ENCODE measurements at regions not wholly inside any gene's neighbourhood (a gene's known extent, or its start where the extent isn't known, plus 50 kb on each side); places are given as distances from the start of the nearest gene placed in this dataset.

DNA sequence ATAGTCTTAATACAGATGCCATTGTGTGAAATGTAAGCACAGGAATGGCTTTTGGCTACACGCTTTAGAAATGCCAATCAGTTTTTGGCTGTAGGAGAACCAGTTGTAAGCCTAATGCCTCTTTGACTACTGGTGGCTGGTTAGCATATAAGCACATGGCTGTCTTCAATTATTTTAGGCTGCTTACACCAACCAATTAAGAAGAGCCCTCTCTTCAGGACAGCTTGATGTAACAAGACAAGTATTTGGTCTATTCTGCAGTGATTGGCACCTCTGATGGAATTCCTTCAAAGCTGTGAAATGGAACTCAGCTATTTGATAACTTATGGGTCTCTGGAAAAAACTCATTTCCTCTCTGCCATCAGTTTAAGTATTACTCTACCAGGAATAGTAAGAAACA lies 680.1 kb upstream of the FSHR start:
- H3K4me3 Mint-ChIP-seq = no peak overlapping the region

DNA sequence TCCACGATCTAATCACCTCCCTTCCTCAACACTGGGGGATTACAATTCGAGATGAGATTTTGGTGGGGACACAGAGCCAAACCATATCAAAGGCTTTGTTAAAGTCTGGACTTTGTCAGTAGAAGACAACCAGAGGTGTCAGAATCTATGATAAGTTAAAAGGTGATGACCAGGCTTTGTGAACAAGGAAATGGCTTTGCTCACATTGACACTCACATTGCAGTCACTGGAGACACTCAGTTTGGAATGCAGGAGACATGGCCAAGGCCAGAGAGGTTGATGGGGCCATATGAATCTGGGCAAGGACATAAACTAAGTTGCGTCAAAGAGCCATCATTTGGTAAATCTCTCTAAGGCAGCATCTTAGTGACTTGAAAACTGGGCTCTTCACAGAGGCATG lies 678.2 kb upstream of the FSHR start:
- intact Hi-C loops (cut with micrococcal nuclease) = no loop called here
- no peaks in the 10 kb centered on the region for H3K4me1 Mint-ChIP-seq
- no peaks in the 10 kb centered on the region for H3K27me3 Mint-ChIP-seq
- no peak for DNase-seq
- H3K4me3 Mint-ChIP-seq = no peak overlapping the region
- no peak overlapping the region for H3K27ac Mint-ChIP-seq
- H3K36me3 Mint-ChIP-seq (ENCODE audit: low read depth) = no peaks in the 10 kb centered on the region
- no peaks in the 10 kb centered on the region for H3K9me3 Mint-ChIP-seq

More for the DNA sequence above, 680.1 kb upstream of the FSHR start:
- Mint-ChIP-seq H3K9me3 (no peaks in the 10 kb centered on the region), H3K27ac (no peak overlapping the region), H3K36me3 (ENCODE audit: low read depth) (no peaks in the 10 kb centered on the region), H3K4me1 (no peaks in the 10 kb centered on the region), H3K27me3 (no peaks in the 10 kb centered on the region)
- intact Hi-C loops (cut with micrococcal nuclease) = no loop called here
- DNase-seq = no peak

DNA sequence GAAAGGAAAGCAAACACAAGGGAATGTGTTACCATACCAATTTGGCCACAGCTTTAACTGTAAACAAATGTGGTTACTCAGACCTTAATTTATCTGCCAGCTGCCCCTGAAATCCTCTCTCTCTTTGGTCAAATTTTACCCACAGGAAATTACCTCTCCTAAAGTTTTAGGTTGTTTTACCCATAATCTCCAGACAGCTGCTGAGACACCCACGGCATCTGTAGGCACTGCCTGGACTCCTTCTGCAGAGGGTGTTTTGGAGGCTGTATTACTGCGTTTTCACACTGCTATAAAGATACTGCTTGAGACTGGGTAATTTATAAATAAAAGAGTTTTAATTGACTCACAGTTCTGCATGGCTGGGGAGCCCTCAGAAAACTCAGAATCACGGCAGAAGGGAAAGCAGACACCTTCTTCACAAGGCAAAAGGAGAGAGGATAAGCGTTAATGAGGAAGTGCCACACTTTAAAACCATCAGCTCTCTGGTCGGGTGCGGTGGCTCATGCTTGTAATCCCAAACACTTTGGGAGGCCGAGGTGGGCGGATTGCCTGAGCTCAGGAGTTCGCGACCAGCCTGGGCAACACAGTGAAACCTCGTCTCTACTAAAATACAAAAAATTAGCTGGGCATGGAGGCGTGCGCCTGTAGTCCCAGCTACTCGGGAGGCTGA lies 677.5 kb upstream of the FSHR start:
- Mint-ChIP-seq H3K9me3 (no peaks in the 10 kb centered on the region), H3K4me1 (no peaks in the 10 kb centered on the region), H3K27me3 (no peaks in the 10 kb centered on the region), H3K4me3 (no peak overlapping the region), H3K36me3 (ENCODE audit: low read depth) (no peaks in the 10 kb centered on the region), H3K27ac (no peak overlapping the region)
- DNase-seq = no peak
- intact Hi-C loops (cut with micrococcal nuclease) = no loop called here

DNA sequence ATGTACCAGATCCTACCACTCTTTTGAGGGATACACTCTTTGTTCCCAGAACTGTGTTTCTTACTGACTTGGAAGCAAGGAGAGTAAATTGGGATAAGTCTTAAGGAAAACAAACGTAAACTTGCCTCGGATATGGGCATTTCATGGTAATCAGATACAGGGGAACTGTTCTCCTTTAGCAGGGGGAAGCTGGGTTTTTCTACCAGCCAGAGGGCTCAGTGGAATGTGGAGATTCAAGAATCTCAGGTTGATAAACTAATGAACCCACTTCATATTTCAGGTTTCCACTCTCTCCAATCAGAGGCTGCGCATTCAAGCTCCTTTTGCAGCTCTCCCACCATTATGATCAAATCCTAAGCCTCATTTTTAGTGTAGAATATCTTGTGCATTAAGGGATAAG lies 676.5 kb upstream of the FSHR start:
- Mint-ChIP-seq H3K27me3 (no peaks in the 10 kb centered on the region), H3K4me3 (no peak overlapping the region), H3K9me3 (no peaks in the 10 kb centered on the region), H3K4me1 (no peaks in the 10 kb centered on the region), H3K36me3 (ENCODE audit: low read depth) (no peaks in the 10 kb centered on the region), H3K27ac (no peak overlapping the region)
- DNase-seq = no peak
- intact Hi-C loops (cut with micrococcal nuclease) = no loop called here

DNA sequence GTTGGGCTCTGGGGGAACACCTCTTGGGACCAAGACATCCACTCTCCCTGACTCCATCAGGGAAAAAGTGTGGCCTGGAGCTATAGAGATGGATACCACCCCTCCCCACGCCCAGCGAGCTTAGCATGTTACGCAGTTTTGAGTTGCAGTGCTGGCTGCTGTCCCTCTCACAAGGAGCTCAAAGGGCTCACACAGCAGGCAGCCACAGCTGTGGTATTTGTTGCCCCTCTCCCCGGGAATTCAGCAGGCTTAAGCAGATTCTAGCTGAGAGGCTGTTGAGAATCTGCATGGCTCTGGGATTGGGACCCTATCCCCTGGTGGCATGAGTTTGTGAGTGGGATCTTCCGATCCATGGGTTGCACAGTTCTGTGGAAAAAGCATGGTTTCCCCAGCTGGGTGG lies 673.1 kb upstream of the FSHR start:
- H3K27ac Mint-ChIP-seq = no peak overlapping the region
- intact Hi-C loops (cut with micrococcal nuclease) = no loop called here
- peaks cover 13% of the 10 kb centered on the region for H3K9me3 Mint-ChIP-seq
- no peak for DNase-seq
- no peaks in the 10 kb centered on the region for H3K27me3 Mint-ChIP-seq
- no peak overlapping the region for H3K4me3 Mint-ChIP-seq
- no peaks in the 10 kb centered on the region for H3K4me1 Mint-ChIP-seq
- no peaks in the 10 kb centered on the region for H3K36me3 Mint-ChIP-seq (ENCODE audit: low read depth)

DNA sequence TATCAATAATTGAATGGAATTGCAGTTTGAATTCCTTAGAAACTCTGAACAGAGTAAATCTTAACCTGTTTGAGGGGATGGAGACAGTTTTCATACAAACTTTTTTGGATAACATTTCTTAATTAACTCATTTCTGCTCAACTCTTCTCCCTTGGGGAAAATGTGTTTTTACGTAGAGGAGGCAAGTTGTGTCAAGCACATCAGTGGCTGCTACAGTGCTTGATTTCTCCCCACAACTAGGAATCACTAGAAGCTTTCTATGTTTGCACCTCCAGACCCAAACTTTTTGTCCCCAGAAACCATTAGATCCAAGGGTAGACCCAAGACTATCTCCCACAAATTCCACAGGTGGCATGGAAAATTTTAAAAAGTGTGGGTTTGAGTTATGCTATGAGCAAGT lies 658.9 kb upstream of the FSHR start:
- H3K4me3 Mint-ChIP-seq = no peak overlapping the region
- no peaks in the 10 kb centered on the region for H3K36me3 Mint-ChIP-seq (ENCODE audit: low read depth)
- no peaks in the 10 kb centered on the region for H3K4me1 Mint-ChIP-seq
- DNase-seq = no peak
- no peak overlapping the region for H3K27ac Mint-ChIP-seq
- intact Hi-C loops (cut with micrococcal nuclease) = no loop called here
- H3K9me3 Mint-ChIP-seq = no peaks in the 10 kb centered on the region
- no peaks in the 10 kb centered on the region for H3K27me3 Mint-ChIP-seq

DNA sequence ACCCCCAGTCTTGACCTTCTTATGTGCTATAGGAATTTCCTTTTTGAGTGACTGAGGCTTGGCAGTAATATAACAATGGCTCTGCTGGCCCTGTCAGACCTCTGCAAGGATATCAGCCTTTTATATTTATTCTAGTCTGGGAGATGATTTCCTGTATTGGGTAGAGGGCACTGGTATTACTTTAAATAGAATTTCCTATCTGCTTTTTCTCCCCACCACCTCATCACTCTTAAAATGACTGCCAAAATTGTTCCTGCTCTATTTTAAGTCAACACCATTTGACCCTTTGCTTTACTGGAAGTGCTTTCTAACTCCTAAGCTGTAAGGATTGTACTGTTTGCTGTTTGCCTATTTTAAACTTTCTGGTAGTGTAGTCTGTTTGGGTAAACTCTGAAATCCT lies 658.4 kb upstream of the FSHR start:
- H3K4me1 Mint-ChIP-seq = no peaks in the 10 kb centered on the region
- no peaks in the 10 kb centered on the region for H3K9me3 Mint-ChIP-seq
- no peak overlapping the region for H3K27ac Mint-ChIP-seq
- no peak for DNase-seq
- intact Hi-C loops (cut with micrococcal nuclease) = no loop called here
- no peaks in the 10 kb centered on the region for H3K27me3 Mint-ChIP-seq
- no peaks in the 10 kb centered on the region for H3K36me3 Mint-ChIP-seq (ENCODE audit: low read depth)
- no peak overlapping the region for H3K4me3 Mint-ChIP-seq

DNA sequence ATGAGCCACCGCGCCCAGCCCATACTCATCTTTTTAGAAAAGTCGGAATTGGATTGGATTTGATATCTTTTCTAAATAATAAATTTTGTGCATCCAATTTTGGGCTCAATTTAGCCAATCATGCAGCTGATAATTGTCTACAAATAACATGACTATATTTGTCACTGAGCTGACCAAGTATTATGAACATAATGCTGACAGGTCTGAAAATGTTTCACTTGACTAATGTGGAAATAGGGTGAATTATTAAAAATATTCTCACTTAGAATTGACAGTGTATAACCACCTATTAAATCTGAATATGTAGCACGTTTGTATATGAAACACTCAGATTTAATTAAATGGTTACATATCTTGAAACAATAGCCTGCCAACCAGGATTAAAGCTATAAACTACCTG lies 657.2 kb upstream of the FSHR start:
- H3K4me3 Mint-ChIP-seq = no peak overlapping the region
- no peak for DNase-seq
- no peaks in the 10 kb centered on the region for H3K9me3 Mint-ChIP-seq
- H3K27me3 Mint-ChIP-seq = no peaks in the 10 kb centered on the region
- intact Hi-C loops (cut with micrococcal nuclease) = no loop called here
- H3K4me1 Mint-ChIP-seq = no peaks in the 10 kb centered on the region
- H3K36me3 Mint-ChIP-seq (ENCODE audit: low read depth) = no peaks in the 10 kb centered on the region
- H3K27ac Mint-ChIP-seq = no peak overlapping the region

DNA sequence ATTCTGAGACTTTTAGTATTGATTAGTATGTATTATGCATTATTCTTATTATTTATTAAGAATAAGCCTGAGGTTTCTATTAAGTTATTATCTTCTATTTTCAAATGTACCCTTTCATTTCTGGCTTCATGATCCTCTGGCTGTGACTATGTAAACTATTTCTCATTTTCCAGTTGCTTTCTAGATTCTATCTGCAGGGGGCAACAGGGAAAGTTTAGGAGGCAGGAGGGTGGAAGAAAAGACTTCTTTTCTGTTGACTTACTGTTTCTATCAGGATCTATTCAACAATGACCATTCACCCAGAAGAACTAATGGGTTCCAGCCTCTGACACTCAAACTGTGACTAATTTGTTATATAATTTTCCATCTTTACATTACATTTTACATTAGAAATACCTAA lies 653.4 kb upstream of the FSHR start:
- H3K36me3 Mint-ChIP-seq (ENCODE audit: low read depth) = no peaks in the 10 kb centered on the region
- H3K27ac Mint-ChIP-seq = no peak overlapping the region
- DNase-seq = no peak
- H3K4me1 Mint-ChIP-seq = no peaks in the 10 kb centered on the region
- peaks cover 3% of the 10 kb centered on the region for H3K9me3 Mint-ChIP-seq
- no peak overlapping the region for H3K4me3 Mint-ChIP-seq
- intact Hi-C loops (cut with micrococcal nuclease) = no loop called here
- no peaks in the 10 kb centered on the region for H3K27me3 Mint-ChIP-seq

DNA sequence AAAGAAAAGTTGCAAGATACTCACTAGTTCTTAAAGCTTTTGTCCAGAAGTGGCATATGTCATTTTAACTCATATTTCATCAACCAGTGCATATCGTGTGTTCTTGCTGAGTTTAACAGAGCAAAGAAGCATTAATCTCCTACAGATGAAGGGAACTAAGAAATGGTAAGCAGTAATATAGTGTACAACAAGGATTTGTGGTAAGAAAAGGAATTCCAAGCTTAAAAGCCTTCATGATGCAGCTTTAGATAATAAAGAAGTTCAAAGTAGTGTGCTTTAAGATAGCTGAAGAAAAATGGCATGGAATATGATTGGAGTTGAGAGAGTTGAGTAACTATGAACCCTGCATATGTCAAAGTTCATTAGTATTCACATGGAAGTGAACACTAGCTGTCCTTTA lies 649.8 kb upstream of the FSHR start:
- Mint-ChIP-seq H3K9me3 (peaks cover 3% of the 10 kb centered on the region), H3K4me3 (no peak overlapping the region), H3K27ac (no peak overlapping the region), H3K4me1 (no peaks in the 10 kb centered on the region), H3K27me3 (no peaks in the 10 kb centered on the region), H3K36me3 (ENCODE audit: low read depth) (no peaks in the 10 kb centered on the region)
- no peak for DNase-seq
- intact Hi-C loops (cut with micrococcal nuclease) = no loop called here

DNA sequence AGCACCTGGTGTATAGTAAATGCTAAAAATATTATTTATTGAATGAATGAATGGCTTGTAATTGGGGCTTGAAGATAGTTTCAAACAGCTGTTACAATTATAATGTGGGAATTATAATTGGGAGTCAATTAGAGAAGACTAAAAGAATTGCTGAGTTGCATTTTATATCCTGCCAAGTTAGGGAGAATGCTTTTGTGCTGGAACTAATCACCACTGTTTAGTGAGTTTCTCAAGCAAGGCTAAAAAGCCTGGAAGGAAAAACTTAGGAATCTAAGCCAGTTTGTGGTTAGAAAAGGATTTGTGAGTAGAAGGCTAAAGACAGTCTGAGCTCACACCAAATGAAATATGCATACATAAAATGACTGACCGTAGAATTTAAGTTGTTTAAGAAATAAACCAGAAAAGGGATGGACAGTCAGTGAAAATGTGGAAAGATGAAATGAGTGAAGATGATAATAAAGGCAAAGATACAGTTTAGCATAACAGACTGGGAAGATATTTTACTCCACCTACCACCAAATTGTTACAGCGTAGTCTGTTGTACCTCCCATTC lies 647.7 kb upstream of the FSHR start:
- H3K4me3 Mint-ChIP-seq = no peak overlapping the region
- H3K36me3 Mint-ChIP-seq (ENCODE audit: low read depth) = no peaks in the 10 kb centered on the region
- no peaks in the 10 kb centered on the region for H3K27me3 Mint-ChIP-seq
- H3K9me3 Mint-ChIP-seq = peaks cover 3% of the 10 kb centered on the region
- no peak overlapping the region for H3K27ac Mint-ChIP-seq
- no peak for DNase-seq
- intact Hi-C loops (cut with micrococcal nuclease) = no loop called here
- H3K4me1 Mint-ChIP-seq = no peaks in the 10 kb centered on the region

DNA sequence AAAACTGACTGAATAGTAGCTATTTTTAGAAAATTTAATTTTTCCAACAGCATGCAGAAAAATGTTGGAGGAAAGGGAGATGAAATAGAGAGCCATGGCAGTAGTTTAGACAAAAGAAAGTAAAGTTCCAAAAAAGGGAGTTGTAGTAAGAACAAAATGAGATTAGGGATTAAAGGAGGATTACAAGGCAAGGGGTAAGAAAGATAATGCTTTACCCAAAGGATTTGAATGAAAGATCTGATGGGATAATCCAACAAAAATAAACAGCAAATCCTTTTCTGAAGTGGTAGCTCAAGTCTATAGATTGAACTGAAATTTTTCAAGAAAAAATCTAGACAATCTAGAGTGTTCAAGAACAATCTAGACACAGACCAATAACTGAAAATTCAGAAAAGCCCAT lies 644.3 kb upstream of the FSHR start:
- H3K27me3 Mint-ChIP-seq = no peaks in the 10 kb centered on the region
- DNase-seq = no peak
- H3K9me3 Mint-ChIP-seq = peaks cover 3% of the 10 kb centered on the region
- H3K27ac Mint-ChIP-seq = no peak overlapping the region
- intact Hi-C loops (cut with micrococcal nuclease) = no loop called here
- no peaks in the 10 kb centered on the region for H3K36me3 Mint-ChIP-seq (ENCODE audit: low read depth)
- H3K4me3 Mint-ChIP-seq = no peak overlapping the region
- H3K4me1 Mint-ChIP-seq = no peaks in the 10 kb centered on the region

DNA sequence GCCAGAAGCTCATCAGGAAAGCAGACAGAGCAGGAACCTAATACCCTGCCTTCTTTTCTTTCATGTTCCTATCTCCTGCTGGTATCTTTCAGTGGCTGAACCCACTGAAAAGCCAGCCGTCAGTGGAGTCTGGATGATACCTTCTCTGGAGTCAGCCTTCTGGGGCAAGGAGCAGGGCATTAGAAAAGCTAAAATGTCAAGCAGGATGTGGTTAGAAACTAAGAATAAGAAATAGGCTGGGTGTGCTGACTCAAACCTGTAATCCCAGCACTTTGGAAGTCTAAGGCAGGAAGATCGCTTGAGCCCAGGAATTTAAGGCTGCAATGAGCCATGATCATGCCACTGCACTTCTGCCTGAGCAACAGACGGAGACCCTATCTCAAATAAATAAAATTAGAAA lies 642.0 kb upstream of the FSHR start:
- no peaks in the 10 kb centered on the region for H3K36me3 Mint-ChIP-seq (ENCODE audit: low read depth)
- no peak overlapping the region for H3K27ac Mint-ChIP-seq
- H3K27me3 Mint-ChIP-seq = no peaks in the 10 kb centered on the region
- no peaks in the 10 kb centered on the region for H3K4me1 Mint-ChIP-seq
- H3K4me3 Mint-ChIP-seq = no peak overlapping the region
- H3K9me3 Mint-ChIP-seq = no peaks in the 10 kb centered on the region
- no peak for DNase-seq
- intact Hi-C loops (cut with micrococcal nuclease) = no loop called here

DNA sequence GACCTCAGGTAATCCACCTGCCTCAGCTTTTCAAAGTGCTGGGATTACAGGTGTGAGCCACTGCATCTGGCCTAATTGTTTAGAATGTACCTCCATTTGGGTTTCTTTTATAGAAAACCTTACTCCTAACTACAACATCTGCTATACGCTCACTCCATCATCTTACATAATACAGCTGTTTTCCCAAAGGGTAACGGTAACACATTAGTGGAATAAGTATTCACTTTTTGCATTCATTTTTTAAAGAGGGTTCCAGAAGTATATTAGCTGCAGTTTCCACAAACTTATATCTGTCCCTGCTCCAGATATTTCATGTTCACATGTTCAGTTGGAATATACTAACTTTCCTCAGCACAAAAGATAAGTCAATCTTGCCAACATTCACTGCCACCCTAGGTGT lies 640.1 kb upstream of the FSHR start:
- no peaks in the 10 kb centered on the region for H3K9me3 Mint-ChIP-seq
- intact Hi-C loops (cut with micrococcal nuclease) = no loop called here
- no peak for DNase-seq
- H3K4me1 Mint-ChIP-seq = no peaks in the 10 kb centered on the region
- H3K36me3 Mint-ChIP-seq (ENCODE audit: low read depth) = no peaks in the 10 kb centered on the region
- no peaks in the 10 kb centered on the region for H3K27me3 Mint-ChIP-seq
- no peak overlapping the region for H3K27ac Mint-ChIP-seq
- H3K4me3 Mint-ChIP-seq = no peak overlapping the region

DNA sequence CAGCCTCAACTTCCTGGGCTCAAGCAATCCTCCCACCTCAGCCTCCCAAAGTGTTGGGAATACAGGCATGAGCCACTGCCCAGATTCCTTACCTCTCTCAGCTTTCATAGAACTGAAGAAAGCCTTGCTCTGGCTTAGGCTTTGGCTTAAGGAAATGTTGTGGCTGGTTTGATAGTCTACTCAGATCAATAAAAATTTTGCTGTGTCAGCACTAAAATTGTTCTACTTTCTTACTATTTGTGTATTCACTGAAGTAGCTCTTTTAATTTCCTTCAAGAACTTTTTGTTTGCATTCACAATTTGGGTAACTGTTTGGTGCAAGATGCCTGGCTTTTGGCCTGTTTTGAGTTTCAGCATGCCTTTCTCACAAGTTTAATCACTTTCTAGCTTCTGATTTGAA lies 634.0 kb upstream of the FSHR start:
- Mint-ChIP-seq H3K4me3 (no peak overlapping the region), H3K27me3 (no peaks in the 10 kb centered on the region), H3K9me3 (no peaks in the 10 kb centered on the region), H3K4me1 (no peaks in the 10 kb centered on the region), H3K36me3 (ENCODE audit: low read depth) (no peaks in the 10 kb centered on the region), H3K27ac (no peak overlapping the region)
- intact Hi-C loops (cut with micrococcal nuclease) = no loop called here
- DNase-seq = no peak
